ENCODE measurements at regions not wholly inside any gene's neighbourhood (a gene's known extent, or its start where the extent isn't known, plus 50 kb on each side); places are given as distances from the start of the nearest gene placed in this dataset.
A peak's percentile ranks its signal among the peaks of the same experiment; 100 is the strongest.

DNA sequence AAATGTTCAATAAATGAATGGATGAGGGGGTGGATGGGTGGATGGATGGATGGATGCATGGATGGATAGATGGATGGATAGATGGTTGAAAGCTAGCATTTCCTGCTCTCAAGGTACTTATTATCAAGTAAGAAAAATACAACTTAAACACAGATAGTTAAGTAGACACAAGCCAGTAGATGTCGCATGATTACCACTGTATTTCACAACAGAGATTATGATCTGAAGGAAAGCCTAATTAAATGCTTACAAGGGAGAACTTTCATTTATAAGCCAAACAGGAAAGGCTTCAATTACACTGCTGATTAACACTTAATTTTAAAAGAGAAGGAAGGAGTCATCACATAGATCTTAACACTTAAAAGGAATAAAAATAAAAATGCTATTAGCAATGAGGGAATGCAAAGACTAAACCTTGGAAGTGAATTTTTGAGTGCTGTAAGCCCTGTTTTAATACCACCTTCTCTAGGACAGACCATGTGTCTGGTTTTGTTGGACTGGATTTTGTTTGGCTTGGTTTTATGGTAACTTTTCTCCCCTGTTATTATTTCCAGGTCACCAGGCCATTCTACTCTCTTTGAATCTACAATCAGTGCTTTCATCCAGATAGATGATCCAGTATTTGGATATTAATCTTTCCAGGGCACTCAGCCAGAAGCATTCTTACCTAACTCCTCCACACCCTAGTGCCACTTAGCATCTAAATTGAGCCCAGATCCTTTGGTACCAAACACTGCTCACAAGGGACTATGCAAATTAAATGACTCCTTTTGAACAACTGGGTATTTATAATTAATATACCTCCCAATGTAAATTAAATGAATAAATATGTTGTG, 75.5 kb upstream of the SLC39A8 start:
- Histone ChIP-seq H3K4me3 (ENCODE audit: control insufficient read depth in 2 of 3, extremely low read depth in 1 of 3, insufficient read depth in 2 of 3, low read depth in 1 of 3, low read length in 3 of 3) (no peak overlapping the region), H3K36me3 (ENCODE audit: control insufficient read depth in 2 of 2, extremely low read depth in 1 of 2, insufficient read depth in 2 of 2, low read length in 2 of 2) (no peaks in the 10 kb centered on the region), H3K79me2 (ENCODE audit: control insufficient read depth, insufficient read depth, low read length) (no peaks in the 10 kb centered on the region), H4K20me1 (ENCODE audit: control insufficient read depth, extremely low read depth, insufficient read depth, low read length) (no peaks in the 10 kb centered on the region), H3K27ac (ENCODE audit: control insufficient read depth, insufficient read depth, low read length) (no peak overlapping the region), H2AFZ (ENCODE audit: control insufficient read depth, low read length) (no peak overlapping the region), H3K4me1 (ENCODE audit: control insufficient read depth, extremely low read depth, insufficient read depth, low read length) (peaks cover 4% of the 10 kb centered on the region), H3K4me2 (ENCODE audit: control insufficient read depth, extremely low read depth, insufficient read depth, low read depth, low read length) (no peak overlapping the region), H3K9ac (ENCODE audit: control insufficient read depth, extremely low read depth, insufficient read depth, low read length) (no peak overlapping the region), H3K9me1 (ENCODE audit: control insufficient read depth, extremely low read depth, insufficient read depth, low read length) (no peaks in the 10 kb centered on the region), H3K27me3 (ENCODE audit: control insufficient read depth, extremely low read depth, insufficient read depth, low read length) (no peaks in the 10 kb centered on the region), H3K9me3 (ENCODE audit: control insufficient read depth, low read depth, low read length) (no peaks in the 10 kb centered on the region)
- FAIRE-seq: peak; percentile 74
- dilution Hi-C loops (cut with MboI; ENCODE audit: extremely low pct_ligation_motif_present, low sequenced_read_pairs): no loop called here
- no peak for DNase-seq (ENCODE audit: low read depth, low spot score)
- TF ChIP-seq EZH2 (IDR thresholded peaks at IDR 0.05; ENCODE audit: low read length) (no peak), CTCF (optimal IDR thresholded peaks at IDR 0.05 in 1 of 3, IDR thresholded peaks at IDR 0.05 in 1 of 3, conservative IDR thresholded peaks at IDR 0.05 in 1 of 3; ENCODE audit: extremely low read depth in 1 of 3, insufficient read depth in 2 of 3, low read length in 3 of 3) (no peak)

DNA sequence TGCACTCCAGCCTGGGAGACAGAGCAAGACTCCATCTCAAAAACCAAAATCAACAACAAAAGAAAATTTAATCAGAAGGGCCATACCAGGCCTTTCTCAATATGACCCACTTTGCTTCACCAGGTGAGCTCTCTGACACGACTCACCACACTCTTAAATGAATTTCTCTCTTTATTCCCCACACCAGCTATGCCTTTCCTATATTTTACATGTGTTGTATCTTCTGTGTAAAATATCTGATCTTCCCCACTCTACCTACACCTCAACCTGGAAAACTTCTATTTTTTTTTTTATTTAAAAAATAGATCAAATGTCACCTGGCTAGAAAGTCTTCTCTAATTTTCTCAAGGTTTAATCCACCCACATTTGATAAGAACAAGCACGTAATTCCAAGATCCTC, 77.6 kb upstream of the SLC39A8 start:
- Histone ChIP-seq H2AFZ (ENCODE audit: control insufficient read depth, low read length) (no peak overlapping the region), H3K4me3 (ENCODE audit: control insufficient read depth in 2 of 3, extremely low read depth in 1 of 3, insufficient read depth in 2 of 3, low read depth in 1 of 3, low read length in 3 of 3) (no peak overlapping the region), H3K27ac (ENCODE audit: control insufficient read depth, insufficient read depth, low read length) (no peak overlapping the region), H3K36me3 (ENCODE audit: control insufficient read depth in 2 of 2, extremely low read depth in 1 of 2, insufficient read depth in 2 of 2, low read length in 2 of 2) (no peaks in the 10 kb centered on the region), H3K9ac (ENCODE audit: control insufficient read depth, extremely low read depth, insufficient read depth, low read length) (no peak overlapping the region), H4K20me1 (ENCODE audit: control insufficient read depth, extremely low read depth, insufficient read depth, low read length) (no peaks in the 10 kb centered on the region), H3K9me3 (ENCODE audit: control insufficient read depth, low read depth, low read length) (no peaks in the 10 kb centered on the region), H3K4me1 (ENCODE audit: control insufficient read depth, extremely low read depth, insufficient read depth, low read length) (no peaks in the 10 kb centered on the region), H3K4me2 (ENCODE audit: control insufficient read depth, extremely low read depth, insufficient read depth, low read depth, low read length) (no peak overlapping the region), H3K79me2 (ENCODE audit: control insufficient read depth, insufficient read depth, low read length) (no peaks in the 10 kb centered on the region), H3K27me3 (ENCODE audit: control insufficient read depth, extremely low read depth, insufficient read depth, low read length) (no peaks in the 10 kb centered on the region), H3K9me1 (ENCODE audit: control insufficient read depth, extremely low read depth, insufficient read depth, low read length) (no peaks in the 10 kb centered on the region)
- TF ChIP-seq EZH2 (IDR thresholded peaks at IDR 0.05; ENCODE audit: low read length): no peak
- TF ChIP-seq CTCF (optimal IDR thresholded peaks at IDR 0.05 in 1 of 3, IDR thresholded peaks at IDR 0.05 in 1 of 3, conservative IDR thresholded peaks at IDR 0.05 in 1 of 3; ENCODE audit: extremely low read depth in 1 of 3, insufficient read depth in 2 of 3, low read length in 3 of 3): no peak
- DNase-seq (ENCODE audit: low read depth, low spot score) (no peak), FAIRE-seq (no peak)
- dilution Hi-C loops (cut with MboI; ENCODE audit: extremely low pct_ligation_motif_present, low sequenced_read_pairs): no loop called here

Data from keratinocyte (primary cell).